Prostate gland (tissue), 2 donors: ENCODE measurements at regions not wholly inside any gene's neighbourhood (a gene's known extent, or its start where the extent isn't known, plus 50 kb on each side); places are given as distances from the start of the nearest gene placed in this dataset.

ENCODE experiments used
- DNase-seq: peaks from one replicate; pipeline ENCODE4 v3.0.0-alpha.2; 2019; ENCODE audit warnings: low spot score
- H3K27ac ChIP-seq, 2 donors: fragments of 200-600 bp; sonication (generic); 2 replicates each; pipeline ENCODE4 v1.5.1; 2017 to 2019
- H3K27me3 ChIP-seq: fragments of 200-600 bp; sonication (generic); replicated peaks from 2 replicates; pipeline ENCODE4 v1.5.1; 2019; ENCODE audit not compliant: insufficient read depth
- H3K36me3 ChIP-seq, 2 donors: fragments of 200-600 bp; sonication (generic); 1 replicate in 1 of 2; 2 replicates in 1 of 2; pipeline versions ENCODE4 v1.5.1 to v1.8.1; 2017 to 2019
- H3K4me1 ChIP-seq: fragments of 200-600 bp; sonication (generic); replicated peaks from 2 replicates; pipeline ENCODE4 v1.5.1; 2019
- H3K4me3 ChIP-seq, 2 donors: fragments of 200-600 bp; sonication (generic); 2 replicates each; pipeline ENCODE4 v1.5.1; 2017 to 2019
- H3K9me3 ChIP-seq: fragments of 200-600 bp; sonication (generic); 2 replicates; pipeline ENCODE4 v1.5.1; 2017
- CTCF ChIP-seq, 4 experiments: fragments of 200-600 bp in 2 of 4; fragments of 450-650 bp in 2 of 4; sonication (generic) in 2 of 4; IDR thresholded peaks; 1 replicate in 3 of 4; 2 replicates in 1 of 4; pipeline ENCODE4 v1.5.1; 2016 to 2019; ENCODE audit warnings: antibody characterized with exemption in 4 of 4, mild to moderate bottlenecking in 2 of 4, moderate library complexity in 2 of 4
- POLR2A ChIP-seq: fragments of 450-650 bp; IDR thresholded peaks from one replicate; pipeline ENCODE4 v1.6.1; 2016; ENCODE audit warnings: antibody characterized with exemption, mild to moderate bottlenecking
- POLR2AphosphoS5 ChIP-seq: sonication (generic); formaldehyde crosslinking; IDR thresholded peaks from one replicate; pipeline ENCODE4 v1.6.1; 2017; ENCODE audit warnings: antibody characterized with exemption
- WGBS: methylation state at CpG from one replicate; pipeline ENCODE4 v1.1.5; 2018; 5-methylcytosine and 5-hydroxymethylcytosine counted together
- intact Hi-C: fragments of 100-400 bp; cut with DNase I; formaldehyde crosslinking; loops from one replicate; pipeline ENCODE4 v1.14.2; 2022

GRCh38 chr1:76763738-76764137 lies 103.5 kb upstream of the ST6GALNAC5 start:
- WGBS = 40% methylated on average over 3 of the region's 3 CpGs
- no peak overlapping the region for H3K27ac ChIP-seq
- H3K27me3 ChIP-seq = no peaks in the 10 kb centered on the region
- H3K9me3 ChIP-seq = no peaks in the 10 kb centered on the region
- TF ChIP-seq CTCF (IDR thresholded peaks at IDR 0.05) (no peak), POLR2AphosphoS5 (no peak), POLR2A (no peak)
- H3K4me3 ChIP-seq = no peak overlapping the region
- DNase-seq = no peak
- intact Hi-C loops = no loop called here
- no peaks in the 10 kb centered on the region for H3K36me3 ChIP-seq
- no peaks in the 10 kb centered on the region for H3K4me1 ChIP-seq

DNA sequence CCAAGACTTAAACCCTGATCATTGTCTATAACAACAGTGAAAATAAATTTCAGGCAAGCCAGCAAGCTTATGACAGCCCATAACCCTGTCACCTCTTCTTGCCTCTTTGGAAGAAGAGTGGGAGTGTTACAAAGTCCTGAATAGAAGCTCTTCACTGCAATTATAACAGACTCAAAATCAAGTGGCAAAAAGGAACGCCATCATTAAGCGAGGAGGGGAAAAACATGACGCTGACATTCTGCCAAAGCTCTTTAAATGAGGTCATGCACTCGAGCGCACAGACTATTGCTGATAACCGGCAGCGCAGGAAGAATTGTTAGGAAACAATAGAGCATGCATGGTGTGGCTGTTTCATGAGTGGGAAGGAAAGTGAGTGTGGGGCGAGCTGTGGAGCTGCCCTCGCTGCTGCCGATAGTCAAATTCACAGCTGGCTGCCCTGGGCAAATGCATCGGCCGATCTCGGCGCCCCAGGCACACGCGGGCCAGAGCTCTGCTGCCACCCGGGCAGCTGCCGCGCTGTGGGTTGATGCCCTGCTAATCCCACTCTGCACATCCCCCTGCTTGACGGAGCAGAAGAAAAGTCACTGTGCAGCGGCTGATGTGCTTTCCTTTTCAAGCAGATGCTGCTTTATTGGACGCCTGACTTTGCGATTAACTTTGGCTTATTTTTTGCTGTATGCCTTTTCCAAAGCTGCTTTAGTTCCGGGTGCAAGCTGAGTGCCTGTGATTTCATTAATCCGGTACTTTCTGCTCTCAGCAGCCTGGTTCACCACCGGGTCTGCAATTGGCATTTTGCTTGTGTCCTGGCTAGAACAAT lies 102.4 kb upstream of the ST6GALNAC5 start:
- no peak for DNase-seq
- Histone ChIP-seq H3K27me3 (no peaks in the 10 kb centered on the region), H3K4me3 (no peak overlapping the region), H3K4me1 (no peaks in the 10 kb centered on the region), H3K36me3 (no peaks in the 10 kb centered on the region), H3K27ac (no peak overlapping the region), H3K9me3 (no peaks in the 10 kb centered on the region)
- intact Hi-C loops = no loop called here
- WGBS = 69% methylated on average over 26 of the region's 26 CpGs
- TF ChIP-seq POLR2AphosphoS5 (no peak), CTCF (IDR thresholded peaks at IDR 0.05) (no peak), POLR2A (no peak)

DNA sequence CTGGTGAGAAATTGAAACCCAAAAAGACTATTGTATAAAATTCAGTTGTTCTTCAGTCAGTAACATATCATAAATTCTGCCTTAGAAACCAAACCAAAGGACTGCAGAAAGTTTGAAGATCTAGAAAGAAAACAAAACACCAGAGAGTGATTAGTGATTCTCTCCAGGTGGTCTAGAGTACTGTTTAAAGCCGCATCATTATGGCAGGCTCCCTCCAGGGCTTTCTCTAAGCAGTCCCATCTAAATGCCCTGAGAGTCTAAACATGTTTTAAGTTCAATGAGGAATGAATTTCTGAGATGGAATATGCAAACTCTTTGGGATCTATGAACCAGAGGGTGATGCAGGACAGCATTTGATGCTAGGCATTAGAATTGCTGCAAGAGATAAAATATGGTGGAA lies 100.9 kb upstream of the ST6GALNAC5 start:
- H3K4me1 ChIP-seq = no peaks in the 10 kb centered on the region
- TF ChIP-seq POLR2AphosphoS5 (no peak), POLR2A (no peak), CTCF (IDR thresholded peaks at IDR 0.05) (no peak)
- H3K36me3 ChIP-seq = no peaks in the 10 kb centered on the region
- WGBS = 80% methylated on average over 1 of the region's 1 CpG
- no peaks in the 10 kb centered on the region for H3K27me3 ChIP-seq
- H3K9me3 ChIP-seq = no peaks in the 10 kb centered on the region
- intact Hi-C loops = no loop called here
- no peak overlapping the region for H3K27ac ChIP-seq
- H3K4me3 ChIP-seq = no peak overlapping the region
- DNase-seq = no peak

DNA sequence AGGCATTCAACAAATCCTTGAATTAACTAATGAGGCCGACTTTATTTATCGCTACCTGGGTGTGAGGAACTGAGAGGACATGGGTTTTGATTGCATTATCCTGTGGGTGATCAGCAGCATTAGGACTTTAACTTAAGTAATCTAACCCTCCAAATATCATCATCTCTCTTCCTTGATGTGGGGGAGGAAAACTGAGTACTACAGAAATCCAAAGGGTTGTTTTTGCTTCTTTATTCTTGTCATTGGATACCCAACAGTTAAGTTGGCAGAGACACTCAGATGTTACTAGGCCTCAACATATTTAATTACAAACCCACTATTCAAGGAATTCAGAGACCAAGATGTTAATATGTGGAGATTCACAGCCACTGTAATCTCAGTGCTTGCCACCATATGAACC lies 97.4 kb upstream of the ST6GALNAC5 start:
- H3K4me1 ChIP-seq = no peaks in the 10 kb centered on the region
- H3K27ac ChIP-seq = no peak overlapping the region
- no peak overlapping the region for H3K4me3 ChIP-seq
- DNase-seq = no peak
- TF ChIP-seq POLR2AphosphoS5 = no peak
- no peak for TF ChIP-seq CTCF (IDR thresholded peaks at IDR 0.05)
- no peak for TF ChIP-seq POLR2A
- H3K9me3 ChIP-seq = no peaks in the 10 kb centered on the region
- intact Hi-C loops = no loop called here
- H3K36me3 ChIP-seq = no peaks in the 10 kb centered on the region
- WGBS = 90% methylated on average over 2 of the region's 2 CpGs
- no peaks in the 10 kb centered on the region for H3K27me3 ChIP-seq

- Histone ChIP-seq H3K27ac (no peak overlapping the region), H3K4me1 (no peaks in the 10 kb centered on the region), H3K27me3 (no peaks in the 10 kb centered on the region), H3K36me3 (no peaks in the 10 kb centered on the region), H3K4me3 (no peak overlapping the region), H3K9me3 (no peaks in the 10 kb centered on the region)
- DNase-seq = no peak
- intact Hi-C loops = no loop called here
- 23% methylated on average over 3 of the region's 3 CpGs for WGBS
- TF ChIP-seq POLR2AphosphoS5 (no peak), POLR2A (no peak), CTCF (IDR thresholded peaks at IDR 0.05) (no peak)
Observed at GRCh38 chr1:76770979-76771378, 96.3 kb upstream of the ST6GALNAC5 start.
